ENCODE measurements at regions not wholly inside any gene's neighbourhood (a gene's known extent, or its start where the extent isn't known, plus 50 kb on each side); places are given as distances from the start of the nearest gene placed in this dataset.

- TF ChIP-seq YY1 (IDR thresholded peaks at IDR 0.05; ENCODE audit: insufficient read depth, insufficient read length) = no peak
- no peak for TF ChIP-seq ZNF274 (IDR thresholded peaks at IDR 0.05; ENCODE audit: low read depth, low read length)
- TF ChIP-seq SUZ12 (IDR thresholded peaks at IDR 0.05; ENCODE audit: extremely low read depth, insufficient read depth, insufficient read length) = no peak
Measured at GRCh38 chr2:187803816-187804215, 249.6 kb upstream of the TFPI start.
